Ascending aorta (tissue), 2 donors: ENCODE measurements at regions not wholly inside any gene's neighbourhood (a gene's known extent, or its start where the extent isn't known, plus 50 kb on each side); places are given as distances from the start of the nearest gene placed in this dataset.

ENCODE experiments used
- DNase-seq, 2 donors: peaks; one replicate each; pipeline ENCODE4 v3.0.0-alpha.2; 2019; ENCODE audit warnings: low spot score in 2 of 2
- H3K27ac ChIP-seq, 2 donors: fragments of 200-600 bp; sonication (generic); one replicate each; pipeline ENCODE4 v1.5.1; 2016 to 2017; ENCODE audit warnings: mild to moderate bottlenecking in 1 of 2
- H3K27me3 ChIP-seq: fragments of 200-600 bp; sonication (generic); one replicate; pipeline ENCODE4 v1.5.1; 2017
- H3K36me3 ChIP-seq, 2 donors: fragments of 200-600 bp; sonication (generic); one replicate each; pipeline ENCODE4 v1.5.1; 2016
- H3K4me1 ChIP-seq, 2 donors: fragments of 200-600 bp; sonication (generic); one replicate each; pipeline ENCODE4 v1.5.1; 2016 to 2017; ENCODE audit warnings: mild to moderate bottlenecking in 1 of 2
- H3K4me3 ChIP-seq, 2 donors: fragments of 200-600 bp; sonication (generic); one replicate each; pipeline ENCODE4 v1.5.1; 2016 to 2017; ENCODE audit warnings: mild to moderate bottlenecking in 1 of 2
- H3K9me3 ChIP-seq, 2 donors: fragments of 200-600 bp; sonication (generic); one replicate each; pipeline ENCODE4 v1.5.1; 2016
- CTCF ChIP-seq, 3 experiments: fragments of 200-600 bp in 2 of 3; fragments of 450-650 bp in 1 of 3; sonication (generic) in 2 of 3; IDR thresholded peaks; one replicate each; pipeline ENCODE4 v1.5.1; 2016 to 2019; ENCODE audit warnings: antibody characterized with exemption in 3 of 3, mild to moderate bottlenecking in 1 of 3, moderate library complexity in 1 of 3
- intact Hi-C: fragments of 100-400 bp; cut with DNase I; formaldehyde crosslinking; loops from one replicate; pipeline ENCODE4 v1.15.1; 2023

- Histone ChIP-seq H3K4me1 (no peaks in the 10 kb centered on the region), H3K27me3 (no peaks in the 10 kb centered on the region), H3K9me3 (no peaks in the 10 kb centered on the region), H3K27ac (no peak overlapping the region), H3K36me3 (no peaks in the 10 kb centered on the region), H3K4me3 (no peak overlapping the region)
- no peak for TF ChIP-seq CTCF (IDR thresholded peaks at IDR 0.05)
- no peak for DNase-seq
- intact Hi-C loops = no loop called here
Observed at GRCh38 chr4:83839615-83840014, 303.7 kb downstream of the GPAT3 start.

- intact Hi-C loops = no loop called here
- Histone ChIP-seq H3K27ac (no peak overlapping the region), H3K36me3 (no peaks in the 10 kb centered on the region), H3K4me1 (no peaks in the 10 kb centered on the region), H3K9me3 (no peaks in the 10 kb centered on the region), H3K4me3 (no peak overlapping the region), H3K27me3 (no peaks in the 10 kb centered on the region)
- no peak for TF ChIP-seq CTCF (IDR thresholded peaks at IDR 0.05)
- no peak for DNase-seq
Observed at GRCh38 chr4:83837614-83838308, 301.9 kb downstream of the GPAT3 start.

- no peak overlapping the region for H3K4me3 ChIP-seq
- no peak for DNase-seq
- intact Hi-C loops = no loop called here
- H3K36me3 ChIP-seq = no peaks in the 10 kb centered on the region
- H3K9me3 ChIP-seq = no peaks in the 10 kb centered on the region
- no peak overlapping the region for H3K27ac ChIP-seq
- no peaks in the 10 kb centered on the region for H3K4me1 ChIP-seq
- TF ChIP-seq CTCF (IDR thresholded peaks at IDR 0.05) = no peak
- H3K27me3 ChIP-seq = no peaks in the 10 kb centered on the region
Observed at GRCh38 chr4:83833920-83834319, 298.0 kb downstream of the GPAT3 start.

- Histone ChIP-seq H3K4me3 (no peak overlapping the region), H3K36me3 (no peaks in the 10 kb centered on the region), H3K4me1 (no peaks in the 10 kb centered on the region), H3K9me3 (no peaks in the 10 kb centered on the region), H3K27me3 (no peaks in the 10 kb centered on the region), H3K27ac (no peak overlapping the region)
- intact Hi-C loops = no loop called here
- no peak for DNase-seq
- TF ChIP-seq CTCF (IDR thresholded peaks at IDR 0.05) = no peak
Observed at GRCh38 chr4:83832110-83832825, 296.4 kb downstream of the GPAT3 start.

- Histone ChIP-seq H3K36me3 (no peaks in the 10 kb centered on the region), H3K9me3 (no peaks in the 10 kb centered on the region), H3K4me1 (no peaks in the 10 kb centered on the region), H3K27ac (no peak overlapping the region), H3K27me3 (no peaks in the 10 kb centered on the region), H3K4me3 (no peak overlapping the region)
- intact Hi-C loops = no loop called here
- TF ChIP-seq CTCF (IDR thresholded peaks at IDR 0.05) = no peak
- no peak for DNase-seq
Observed at GRCh38 chr4:83831588-83831987, 295.7 kb downstream of the GPAT3 start.
